ENCODE measurements at regions not wholly inside any gene's neighbourhood (a gene's known extent, or its start where the extent isn't known, plus 50 kb on each side); places are given as distances from the start of the nearest gene placed in this dataset.

- Mint-ChIP-seq H3K4me3 (no peak overlapping the region), H3K4me1 (peaks cover 0 to 5% (median 0%) of the 10 kb centered on the region in 7 donors), H3K36me3 (no peaks in the 10 kb centered on the region), H3K9me3 (no peaks in the 10 kb centered on the region), H3K27ac (no peak overlapping the region), H3K27me3 (peaks cover 0 to 19% (median 5%) of the 10 kb centered on the region in 5 donors)
- Histone ChIP-seq H3K4me3 (ENCODE audit: low read length) (no peak overlapping the region), H3K9me3 (ENCODE audit: control insufficient read depth in 2 of 3, low read length in 3 of 3) (no peaks in the 10 kb centered on the region), H3K36me3 (ENCODE audit: control insufficient read depth in 2 of 3, insufficient read depth in 3 of 3, low read length in 3 of 3) (no peaks in the 10 kb centered on the region), H3K27ac (ENCODE audit: low read depth, low read length) (no peak overlapping the region), H3K27me3 (ENCODE audit: control insufficient read depth in 2 of 2, insufficient read depth in 2 of 2, low read length in 2 of 2) (no peaks in the 10 kb centered on the region), H3K4me1 (ENCODE audit: control insufficient read depth in 2 of 2, insufficient read depth in 2 of 2, low read length in 2 of 2) (no peaks in the 10 kb centered on the region)
- ChIA-PET POLR2A (no interaction called here), CTCF (no interaction called here)
- intact Hi-C loops (cut with micrococcal nuclease) = no loop called here
- ATAC-seq (no peak), DNase-seq (no peak)
Observed at GRCh38 chr6:41454189-41454789, 91.9 kb upstream of the FOXP4 start.

- Histone ChIP-seq H3K9me3 (ENCODE audit: control insufficient read depth in 2 of 3, low read length in 3 of 3) (no peaks in the 10 kb centered on the region), H3K27me3 (ENCODE audit: control insufficient read depth in 2 of 2, insufficient read depth in 2 of 2, low read length in 2 of 2) (peaks cover 0 to 4% of the 10 kb centered on the region in 2 donors), H3K36me3 (ENCODE audit: control insufficient read depth in 2 of 3, insufficient read depth in 3 of 3, low read length in 3 of 3) (no peaks in the 10 kb centered on the region), H3K4me3 (ENCODE audit: low read length) (no peak overlapping the region), H3K27ac (ENCODE audit: low read depth, low read length) (no peak overlapping the region), H3K4me1 (ENCODE audit: control insufficient read depth in 2 of 2, insufficient read depth in 2 of 2, low read length in 2 of 2) (no peaks in the 10 kb centered on the region)
- ChIA-PET POLR2A (no interaction called here), CTCF (no interaction called here)
- H3K4me1 Mint-ChIP-seq = peaks cover 0 to 2% (median 0%) of the 10 kb centered on the region in 7 donors
- peaks cover 0 to 22% (median 12%) of the 10 kb centered on the region in 5 donors for H3K27me3 Mint-ChIP-seq
- no peak for DNase-seq
- no peak for ATAC-seq
- no peaks in the 10 kb centered on the region for H3K9me3 Mint-ChIP-seq
- intact Hi-C loops (cut with micrococcal nuclease) = no loop called here
- no peak overlapping the region for H3K4me3 Mint-ChIP-seq
- no peak overlapping the region for H3K27ac Mint-ChIP-seq
- H3K36me3 Mint-ChIP-seq = no peaks in the 10 kb centered on the region
Observed at GRCh38 chr6:41455410-41455809, 90.8 kb upstream of the FOXP4 start.

DNA sequence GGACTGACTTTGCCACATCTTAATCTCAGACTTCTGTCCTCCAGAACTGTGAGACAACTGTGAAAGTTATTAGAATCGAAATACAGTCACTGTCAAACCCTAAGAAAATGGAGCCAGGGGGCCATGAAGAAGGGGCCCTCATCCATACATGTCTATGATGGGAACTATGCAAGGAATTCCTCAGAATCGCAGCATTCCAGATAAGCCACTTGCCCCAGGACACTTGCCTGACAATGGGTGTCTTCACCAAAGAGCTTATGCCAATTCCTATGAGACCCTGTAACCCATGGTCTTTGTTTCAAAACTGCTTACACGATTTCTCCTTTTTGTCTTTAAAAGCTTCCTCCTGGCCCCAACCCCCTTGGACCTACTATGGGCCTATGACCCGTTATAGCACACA, 90.4 kb upstream of the FOXP4 start:
- Histone ChIP-seq H3K4me1 (ENCODE audit: control insufficient read depth in 2 of 2, insufficient read depth in 2 of 2, low read length in 2 of 2) (no peaks in the 10 kb centered on the region), H3K9me3 (ENCODE audit: control insufficient read depth in 2 of 3, low read length in 3 of 3) (no peaks in the 10 kb centered on the region), H3K36me3 (ENCODE audit: control insufficient read depth in 2 of 3, insufficient read depth in 3 of 3, low read length in 3 of 3) (no peaks in the 10 kb centered on the region), H3K4me3 (ENCODE audit: low read length) (no peak overlapping the region), H3K27ac (ENCODE audit: low read depth, low read length) (no peak overlapping the region), H3K27me3 (ENCODE audit: control insufficient read depth in 2 of 2, insufficient read depth in 2 of 2, low read length in 2 of 2) (peaks cover 0 to 5% of the 10 kb centered on the region in 2 donors)
- H3K27me3 Mint-ChIP-seq = peaks cover 0 to 22% (median 16%) of the 10 kb centered on the region in 5 donors
- intact Hi-C loops (cut with micrococcal nuclease) = no loop called here
- POLR2A ChIA-PET = no interaction called here
- DNase-seq (no peak), ATAC-seq (no peak)
- no peak overlapping the region for H3K4me3 Mint-ChIP-seq
- H3K4me1 Mint-ChIP-seq = peaks cover 0 to 2% (median 0%) of the 10 kb centered on the region in 7 donors
- H3K36me3 Mint-ChIP-seq = no peaks in the 10 kb centered on the region
- CTCF ChIA-PET = no interaction called here
- H3K27ac Mint-ChIP-seq = no peak overlapping the region
- H3K9me3 Mint-ChIP-seq = no peaks in the 10 kb centered on the region

DNA sequence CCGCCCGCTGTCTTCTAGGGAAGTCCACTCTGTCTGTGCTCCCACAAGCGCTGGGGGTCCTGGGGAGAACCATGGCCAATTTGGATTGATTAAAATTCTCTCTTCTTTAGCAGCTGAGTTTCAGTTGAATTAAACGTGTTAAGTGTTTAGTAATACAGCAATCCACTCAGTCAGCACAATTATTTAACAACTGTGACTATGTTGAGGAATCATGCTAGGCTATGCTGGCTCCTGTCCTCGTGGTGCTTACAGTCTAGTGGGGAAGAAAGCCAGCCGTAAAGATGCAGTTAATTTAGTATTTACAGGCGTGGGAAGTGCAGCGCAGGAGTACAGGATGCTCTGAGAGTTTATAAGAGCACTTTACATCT, 88.9 kb upstream of the FOXP4 start:
- Histone ChIP-seq H3K27me3 (ENCODE audit: control insufficient read depth in 2 of 2, insufficient read depth in 2 of 2, low read length in 2 of 2) (peaks cover 0 to 5% of the 10 kb centered on the region in 2 donors), H3K27ac (ENCODE audit: low read depth, low read length) (no peak overlapping the region), H3K36me3 (ENCODE audit: control insufficient read depth in 2 of 3, insufficient read depth in 3 of 3, low read length in 3 of 3) (no peaks in the 10 kb centered on the region), H3K4me1 (ENCODE audit: control insufficient read depth in 2 of 2, insufficient read depth in 2 of 2, low read length in 2 of 2) (no peaks in the 10 kb centered on the region), H3K4me3 (ENCODE audit: low read length) (no peak overlapping the region), H3K9me3 (ENCODE audit: control insufficient read depth in 2 of 3, low read length in 3 of 3) (no peaks in the 10 kb centered on the region)
- no peaks in the 10 kb centered on the region for H3K9me3 Mint-ChIP-seq
- H3K27ac Mint-ChIP-seq = no peak overlapping the region
- H3K36me3 Mint-ChIP-seq = no peaks in the 10 kb centered on the region
- ChIA-PET CTCF (no interaction called here), POLR2A (no interaction called here)
- H3K4me1 Mint-ChIP-seq = no peaks in the 10 kb centered on the region
- no peak overlapping the region for H3K4me3 Mint-ChIP-seq
- H3K27me3 Mint-ChIP-seq = peaks cover 0 to 30% (median 20%) of the 10 kb centered on the region in 5 donors
- ATAC-seq (no peak), DNase-seq (no peak)
- intact Hi-C loops (cut with micrococcal nuclease) = no loop called here

GRCh38 chr6:41459738-41460137, 86.4 kb upstream of the FOXP4 start:
- Histone ChIP-seq H3K27me3 (ENCODE audit: control insufficient read depth in 2 of 2, insufficient read depth in 2 of 2, low read length in 2 of 2) (peaks cover 0 to 5% of the 10 kb centered on the region in 2 donors), H3K4me1 (ENCODE audit: control insufficient read depth in 2 of 2, insufficient read depth in 2 of 2, low read length in 2 of 2) (no peaks in the 10 kb centered on the region), H3K9me3 (ENCODE audit: control insufficient read depth in 2 of 3, low read length in 3 of 3) (no peaks in the 10 kb centered on the region), H3K36me3 (ENCODE audit: control insufficient read depth in 2 of 3, insufficient read depth in 3 of 3, low read length in 3 of 3) (no peaks in the 10 kb centered on the region), H3K27ac (ENCODE audit: low read depth, low read length) (no peak overlapping the region), H3K4me3 (ENCODE audit: low read length) (no peak overlapping the region)
- intact Hi-C loops (cut with micrococcal nuclease) = no loop called here
- ChIA-PET POLR2A (interaction anchor here (0.6 kb wide), 1 partner anchor 39 kb away, joined by 3 read pairs; no protein-coding TSS in a partner anchor), CTCF (interaction anchor here (0.9 kb wide), 1 partner anchor 11 kb away, joined by 3 read pairs; no protein-coding TSS in a partner anchor)
- Mint-ChIP-seq H3K36me3 (no peaks in the 10 kb centered on the region), H3K27ac (peak overlapping the region in 1 of 9 donors; percentile 48), H3K4me3 (no peak overlapping the region), H3K9me3 (peaks cover 0 to 1% (median 0%) of the 10 kb centered on the region in 11 donors), H3K4me1 (peaks cover 0 to 2% (median 0%) of the 10 kb centered on the region in 7 donors), H3K27me3 (peaks cover 11 to 51% (median 35%) of the 10 kb centered on the region in 5 donors)
- DNase-seq (no peak), ATAC-seq (no peak)

DNA sequence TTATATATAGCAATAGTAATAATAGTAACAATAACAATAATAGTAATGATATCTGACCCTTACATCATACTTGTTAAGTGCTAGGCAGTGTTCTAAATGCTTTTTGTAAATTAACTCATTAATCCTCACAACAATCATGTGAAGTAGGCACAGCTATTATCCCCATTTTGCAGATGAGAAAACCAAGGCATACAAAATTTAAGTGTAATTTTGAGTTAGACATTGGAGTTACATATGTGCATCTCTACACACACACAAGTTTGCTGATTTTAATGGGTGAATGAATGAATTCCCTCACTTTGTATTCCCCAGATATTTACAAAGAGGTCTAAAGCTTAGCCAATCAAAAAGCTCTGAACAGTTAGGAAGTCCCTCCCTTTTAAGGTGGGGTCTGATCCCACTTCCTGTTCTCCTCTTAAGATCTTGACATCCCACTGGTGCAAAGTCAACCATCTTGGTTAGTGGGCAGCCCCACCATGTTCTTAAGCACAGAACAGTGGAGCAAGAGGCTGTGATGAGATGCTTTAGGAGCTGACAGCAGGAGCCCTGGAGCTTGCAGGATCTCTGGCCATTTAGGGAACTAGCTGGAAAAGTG, 85.3 kb upstream of the FOXP4 start:
- Histone ChIP-seq H3K9me3 (ENCODE audit: control insufficient read depth in 2 of 3, low read length in 3 of 3) (no peaks in the 10 kb centered on the region), H3K36me3 (ENCODE audit: control insufficient read depth in 2 of 3, insufficient read depth in 3 of 3, low read length in 3 of 3) (no peaks in the 10 kb centered on the region), H3K4me3 (ENCODE audit: low read length) (no peak overlapping the region), H3K27me3 (ENCODE audit: control insufficient read depth in 2 of 2, insufficient read depth in 2 of 2, low read length in 2 of 2) (peaks cover 0 to 5% of the 10 kb centered on the region in 2 donors), H3K4me1 (ENCODE audit: control insufficient read depth in 2 of 2, insufficient read depth in 2 of 2, low read length in 2 of 2) (no peaks in the 10 kb centered on the region), H3K27ac (ENCODE audit: low read depth, low read length) (no peak overlapping the region)
- Mint-ChIP-seq H3K9me3 (peaks cover 0 to 1% (median 0%) of the 10 kb centered on the region in 11 donors), H3K27me3 (peaks cover 17 to 55% (median 40%) of the 10 kb centered on the region in 5 donors), H3K4me1 (peaks cover 0 to 2% (median 0%) of the 10 kb centered on the region in 7 donors), H3K36me3 (no peaks in the 10 kb centered on the region), H3K4me3 (no peak overlapping the region), H3K27ac (no peak overlapping the region)
- CTCF ChIA-PET = interaction anchor here (0.6 to 1.0 kb wide), 2 partner anchors 18 to 142 kb away, joined by 3 read pairs; no protein-coding TSS in a partner anchor
- ATAC-seq (no peak), DNase-seq (no peak)
- intact Hi-C loops (cut with micrococcal nuclease) = no loop called here
- POLR2A ChIA-PET = no interaction called here

GRCh38 chr6:41462033-41462432, 84.1 kb upstream of the FOXP4 start:
- Mint-ChIP-seq H3K9me3 (peaks cover 0 to 1% (median 0%) of the 10 kb centered on the region in 11 donors), H3K27ac (no peak overlapping the region), H3K4me3 (no peak overlapping the region), H3K4me1 (peaks cover 0 to 4% (median 0%) of the 10 kb centered on the region in 7 donors), H3K36me3 (no peaks in the 10 kb centered on the region), H3K27me3 (peaks cover 29 to 60% (median 49%) of the 10 kb centered on the region in 5 donors)
- Histone ChIP-seq H3K4me1 (ENCODE audit: control insufficient read depth in 2 of 2, insufficient read depth in 2 of 2, low read length in 2 of 2) (no peaks in the 10 kb centered on the region), H3K27ac (ENCODE audit: low read depth, low read length) (no peak overlapping the region), H3K27me3 (ENCODE audit: control insufficient read depth in 2 of 2, insufficient read depth in 2 of 2, low read length in 2 of 2) (peaks cover 4 to 5% of the 10 kb centered on the region in 2 donors), H3K9me3 (ENCODE audit: control insufficient read depth in 2 of 3, low read length in 3 of 3) (no peaks in the 10 kb centered on the region), H3K36me3 (ENCODE audit: control insufficient read depth in 2 of 3, insufficient read depth in 3 of 3, low read length in 3 of 3) (no peaks in the 10 kb centered on the region), H3K4me3 (ENCODE audit: low read length) (no peak overlapping the region)
- ChIA-PET POLR2A (no interaction called here), CTCF (interaction anchor here (0.9 to 1.0 kb wide), 2 partner anchors 129 to 130 kb away, joined by 3 read pairs; no protein-coding TSS in a partner anchor)
- ATAC-seq = no peak
- intact Hi-C loops (cut with micrococcal nuclease) = no loop called here
- no peak for DNase-seq
